CD4-positive, alpha-beta T cell (primary cell): ENCODE measurements at regions not wholly inside any gene's neighbourhood (a gene's known extent, or its start where the extent isn't known, plus 50 kb on each side); places are given as distances from the start of the nearest gene placed in this dataset.

Experiments
- ATAC-seq: fragments of 200-7000 bp; cut with Tn5 transposase; one replicate; pipeline ENCODE4 v1.10.0; 2022; ENCODE audit warnings: mild to moderate bottlenecking; ENCODE audit not compliant: poor library complexity
- CTCF ChIA-PET: fragments of 350-600 bp; sonication (Branson Sonifier 250); formaldehyde crosslinking; loops from one replicate; lab custom pipeline; 2021; ENCODE audit warnings: antibody characterized with exemption, inconsistent platforms; lab: Charles Lee
- POLR2A ChIA-PET: fragments of 350-600 bp; sonication (Branson Sonifier 250); formaldehyde crosslinking; loops from one replicate; lab custom pipeline; 2021; ENCODE audit warnings: antibody characterized with exemption, inconsistent platforms; lab: Charles Lee
- DNase-seq, 14 experiments: peaks; one replicate each; pipeline ENCODE4 v3.0.0-alpha.2; 2013 to 2020; ENCODE audit warnings: mixed read lengths in 2 of 14
- H3K27ac ChIP-seq, 2 donors: one replicate each; pipeline versions ENCODE4 v1.5.1 to v1.7.0; 2013; ENCODE audit warnings: low read length in 2 of 2, low read depth in 1 of 2, mild to moderate bottlenecking in 1 of 2
- H3K27me3 ChIP-seq, 2 experiments: 1 replicate in 1 of 2; 2 replicates in 1 of 2; pipeline versions ENCODE4 v1.6.1 to v1.7.0; 2013; ENCODE audit warnings: low read length in 2 of 2, control low read depth in 1 of 2, mild to moderate bottlenecking in 1 of 2, moderate library complexity in 1 of 2; ENCODE audit not compliant: insufficient read depth in 2 of 2, control insufficient read depth in 1 of 2
- H3K36me3 ChIP-seq: one replicate; pipeline ENCODE4 v1.6.1; 2013; ENCODE audit warnings: low read length, control low read depth; ENCODE audit not compliant: insufficient read depth
- H3K4me1 ChIP-seq: one replicate; pipeline ENCODE4 v1.6.1; 2013; ENCODE audit warnings: low read length, control low read depth; ENCODE audit not compliant: insufficient read depth
- H3K4me3 ChIP-seq: one replicate; pipeline ENCODE4 v1.5.1; 2013; ENCODE audit warnings: mild to moderate bottlenecking, low read length, moderate library complexity
- H3K9me3 ChIP-seq, 2 experiments: 1 replicate in 1 of 2; 2 replicates in 1 of 2; pipeline versions ENCODE4 v1.6.1 to v1.7.0; 2013; ENCODE audit warnings: low read length in 2 of 2, mild to moderate bottlenecking in 2 of 2, control low read depth in 1 of 2, moderate library complexity in 1 of 2; ENCODE audit not compliant: control insufficient read depth in 1 of 2, insufficient read depth in 1 of 2
- H3K27ac Mint-ChIP-seq: one replicate; pipeline ENCODE4 v1.8.0; 2020; ENCODE audit warnings: mixed read lengths
- H3K27me3 Mint-ChIP-seq: one replicate; pipeline ENCODE4 v1.8.0; 2021; ENCODE audit warnings: mixed read lengths
- H3K36me3 Mint-ChIP-seq: one replicate; pipeline ENCODE4 v1.8.0; 2021; ENCODE audit warnings: low read depth, mixed read lengths
- H3K4me1 Mint-ChIP-seq: one replicate; pipeline ENCODE4 v1.8.0; 2021; ENCODE audit warnings: low read depth, mixed read lengths
- H3K4me3 Mint-ChIP-seq: one replicate; pipeline ENCODE4 v1.8.0; 2020; ENCODE audit warnings: mild to moderate bottlenecking, mixed read lengths
- H3K9me3 Mint-ChIP-seq: one replicate; pipeline ENCODE4 v1.8.0; 2020; ENCODE audit warnings: mixed read lengths
- CTCF ChIP-seq: fragments of 200-600 bp; IDR thresholded peaks from one replicate; pipeline ENCODE4 v1.8.0; 2022; ENCODE audit warnings: antibody characterized with exemption, mild to moderate bottlenecking
- intact Hi-C, 2 experiments: fragments of 100-400 bp; cut with DNase I in 1 of 2; cut with micrococcal nuclease in 1 of 2; formaldehyde crosslinking; loops; one replicate each; pipeline versions ENCODE4 v1.15.1 to v1.9.0; 2023 to 2025; cut with DNase I, micrococcal nuclease

DNA sequence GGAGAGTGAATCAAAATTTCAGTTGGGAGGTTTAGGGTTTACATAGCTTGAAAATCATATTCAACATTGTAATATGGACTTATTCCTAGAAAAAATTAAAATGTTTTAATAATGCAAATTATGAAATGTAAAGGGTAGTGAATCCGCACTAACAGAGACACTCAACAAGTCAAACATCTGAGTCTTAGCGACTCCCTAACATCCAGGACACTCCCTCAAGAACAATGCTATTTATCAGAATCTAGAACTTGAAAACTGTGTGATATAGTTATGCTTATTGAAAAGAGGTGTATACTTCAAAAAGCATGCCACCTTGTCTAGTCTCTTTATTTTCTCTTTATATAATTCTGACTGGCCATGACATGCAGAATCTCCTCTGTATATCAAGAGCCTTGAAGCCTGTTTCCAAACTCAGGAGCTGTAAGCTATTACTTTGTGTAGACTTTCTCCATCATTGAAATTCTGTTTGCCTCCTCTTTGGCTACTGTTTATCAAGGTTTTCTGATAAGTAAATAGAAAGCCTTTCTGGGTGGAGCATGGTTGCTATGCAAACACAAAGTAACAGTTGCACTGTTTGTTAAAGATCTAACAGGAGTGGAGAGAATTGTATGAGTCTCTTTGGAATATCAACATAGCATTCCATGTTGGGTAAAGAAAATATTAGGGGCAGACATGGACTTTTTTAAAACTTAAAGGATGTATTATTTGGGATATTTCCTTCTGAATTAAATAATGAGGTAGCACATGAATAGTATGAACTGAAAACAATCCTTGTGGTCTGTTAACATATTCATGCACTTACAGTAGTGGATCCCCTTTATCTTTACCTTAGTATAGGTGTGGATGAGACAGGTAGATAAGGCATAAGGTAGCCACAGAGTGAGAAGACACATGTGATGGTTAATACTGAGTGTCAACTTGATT lies 56.4 kb upstream of the MBNL2 start:
- Histone ChIP-seq H3K4me1 (no peaks in the 10 kb centered on the region), H3K9me3 (no peaks in the 10 kb centered on the region), H3K27ac (no peak overlapping the region), H3K27me3 (no peaks in the 10 kb centered on the region), H3K36me3 (no peaks in the 10 kb centered on the region), H3K4me3 (no peak overlapping the region)
- Mint-ChIP-seq H3K27me3 (no peaks in the 10 kb centered on the region), H3K27ac (no peak overlapping the region), H3K9me3 (no peaks in the 10 kb centered on the region), H3K4me3 (no peak overlapping the region), H3K4me1 (no peaks in the 10 kb centered on the region), H3K36me3 (no peaks in the 10 kb centered on the region)
- POLR2A ChIA-PET, result no interaction called here
- intact Hi-C loops, result no loop called here
- ATAC-seq (no peak), DNase-seq (no peak)
- no peak for TF ChIP-seq CTCF
- CTCF ChIA-PET, result no interaction called here

DNA sequence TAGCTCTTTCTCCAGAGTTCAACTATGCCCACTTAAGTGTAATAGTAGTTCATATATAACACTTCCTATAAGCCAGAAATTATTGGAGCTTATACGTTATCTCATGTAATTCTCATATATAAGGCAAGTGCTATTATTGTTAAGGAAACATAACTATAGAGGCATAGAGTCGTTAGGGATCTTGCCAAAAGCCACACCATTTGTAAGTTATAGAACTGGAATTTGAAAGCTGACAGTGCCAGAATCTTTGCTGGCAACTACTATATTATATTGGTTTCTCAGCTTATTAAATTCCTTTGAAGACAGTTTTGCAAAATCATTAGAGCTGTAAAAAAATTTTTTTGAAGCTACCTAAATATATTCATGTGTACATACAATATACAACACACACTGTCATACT lies 51.0 kb upstream of the MBNL2 start:
- ATAC-seq (no peak), DNase-seq (no peak)
- ChIA-PET CTCF (no interaction called here), POLR2A (no interaction called here)
- Histone ChIP-seq H3K27me3 (no peaks in the 10 kb centered on the region), H3K36me3 (no peaks in the 10 kb centered on the region), H3K4me1 (no peaks in the 10 kb centered on the region), H3K4me3 (no peak overlapping the region), H3K9me3 (no peaks in the 10 kb centered on the region), H3K27ac (no peak overlapping the region)
- Mint-ChIP-seq H3K4me1 (no peaks in the 10 kb centered on the region), H3K27ac (no peak overlapping the region), H3K9me3 (peaks cover 3% of the 10 kb centered on the region), H3K36me3 (no peaks in the 10 kb centered on the region), H3K4me3 (no peak overlapping the region), H3K27me3 (peaks cover 11% of the 10 kb centered on the region)
- no peak for TF ChIP-seq CTCF
- intact Hi-C loops, result no loop called here
